H1 (cell line): ENCODE measurements at regions not wholly inside any gene's neighbourhood (a gene's known extent, or its start where the extent isn't known, plus 50 kb on each side); places are given as distances from the start of the nearest gene placed in this dataset.

Experiments used
- CTCF ChIA-PET: fragments of 300-600 bp; sonication (Branson Sonifier 250); formaldehyde crosslinking; loops from one replicate; lab custom pipeline; 2021; ENCODE audit not compliant: partially characterized antibody; lab: Charles Lee
- POLR2A ChIA-PET: fragments of 300-600 bp; sonication (Branson Sonifier 250); formaldehyde crosslinking; loops from one replicate; lab custom pipeline; 2021; ENCODE audit warnings: inconsistent platforms; ENCODE audit not compliant: partially characterized antibody; lab: Charles Lee
- DNase-seq, 2 experiments: peaks; one replicate each; pipeline versions ENCODE4 v3.0.0 to v3.0.0-alpha.2; 2010 to 2022; ENCODE audit warnings: low spot score in 2 of 2, low read depth in 1 of 2, mixed read lengths in 1 of 2
- FAIRE-seq: peaks from 2 replicates; lab custom pipeline; 2011; peaks lifted over from hg19 to GRCh38; lab: Jason Lieb, UNC
- H2AFZ ChIP-seq: 2 replicates; pipeline ENCODE4 v1.8.1; 2012; ENCODE audit warnings: low read length, inconsistent platforms
- H2AK5ac ChIP-seq: 2 replicates; pipeline ENCODE4 v1.6.1; 2013; ENCODE audit warnings: low read depth, low read length
- H2BK120ac ChIP-seq: replicated peaks from 2 replicates; pipeline ENCODE3; 2013; ENCODE audit warnings: low read depth, low read length, inconsistent platforms
- H2BK12ac ChIP-seq: 2 replicates; pipeline ENCODE4 v1.6.1; 2013; ENCODE audit warnings: low read depth, low read length
- H2BK15ac ChIP-seq: 2 replicates; pipeline ENCODE4 v1.6.1; 2013; ENCODE audit warnings: low read length
- H2BK20ac ChIP-seq: 2 replicates; pipeline ENCODE4 v1.6.1; 2013; ENCODE audit warnings: low read length
- H2BK5ac ChIP-seq: 2 replicates; pipeline ENCODE4 v1.6.1; 2013; ENCODE audit warnings: low read depth, low read length
- H3K14ac ChIP-seq: 2 replicates; pipeline ENCODE4 v1.6.1; 2013; ENCODE audit warnings: inconsistent platforms; ENCODE audit not compliant: insufficient read length
- H3K18ac ChIP-seq: 2 replicates; pipeline ENCODE4 v1.6.1; 2013; ENCODE audit warnings: low read length; ENCODE audit errors: extremely low read depth
- H3K23ac ChIP-seq: 2 replicates; pipeline ENCODE4 v1.6.1; 2013; ENCODE audit warnings: inconsistent platforms; ENCODE audit not compliant: insufficient read length
- H3K23me2 ChIP-seq: 2 replicates; pipeline ENCODE4 v1.6.1; 2013; ENCODE audit warnings: low read depth, low read length
- H3K27ac ChIP-seq: 2 replicates; pipeline ENCODE4 v1.6.1; 2011; ENCODE audit warnings: low read depth, low read length, inconsistent platforms
- H3K27me3 ChIP-seq, 4 experiments: replicated peaks in 1 of 4; 1 replicate in 1 of 4; 2 replicates in 3 of 4; pipeline versions ENCODE4 v1.6.1 to v1.8.1; 2011 to 2013; ENCODE audit warnings: low read length in 3 of 4, mild to moderate bottlenecking in 3 of 4, inconsistent platforms in 2 of 4, mixed read lengths in 2 of 4, moderate library complexity in 1 of 4; ENCODE audit not compliant: control insufficient read depth in 3 of 4, insufficient read depth in 3 of 4; ENCODE audit errors: extremely low read depth in 1 of 4
- H3K36me3 ChIP-seq, 4 experiments: 2 replicates each; pipeline versions ENCODE4 v1.6.1 to v1.8.1; 2011 to 2013; ENCODE audit warnings: mild to moderate bottlenecking in 4 of 4, low read length in 3 of 4, moderate library complexity in 2 of 4, control low read depth in 1 of 4, inconsistent platforms in 1 of 4; ENCODE audit not compliant: insufficient read depth in 4 of 4, control insufficient read depth in 2 of 4
- H3K4ac ChIP-seq: replicated peaks from 2 replicates; pipeline ENCODE3; 2013; ENCODE audit warnings: low read length, low read depth, mixed read lengths, inconsistent platforms; ENCODE audit not compliant: insufficient read length
- H3K4me1 ChIP-seq, 4 experiments: replicated peaks in 1 of 4; 1 replicate in 1 of 4; 2 replicates in 3 of 4; pipeline versions ENCODE4 v1.6.1 to v1.8.1; 2011 to 2013; ENCODE audit warnings: low read length in 3 of 4, inconsistent platforms in 2 of 4, mixed read lengths in 1 of 4; ENCODE audit not compliant: insufficient read depth in 4 of 4, control insufficient read depth in 3 of 4
- H3K4me2 ChIP-seq, 2 experiments: 2 replicates each; pipeline versions ENCODE4 v1.6.1 to v1.8.1; 2011 to 2013; ENCODE audit warnings: low read depth in 2 of 2, low read length in 2 of 2, control low read depth in 1 of 2, inconsistent platforms in 1 of 2, mild to moderate bottlenecking in 1 of 2; ENCODE audit not compliant: insufficient read depth in 1 of 2
- H3K4me3 ChIP-seq, 4 experiments: fragments of 200-600, 300-600 bp in 1 of 4; sonication (generic), shearing (Covaris generic), sonication (Bioruptor Twin) in 1 of 4; 2 replicates each; pipeline versions ENCODE4 v1.5.1 to v1.8.1; 2011 to 2016; ENCODE audit warnings: low read length in 4 of 4, low read depth in 3 of 4, control low read depth in 2 of 4, inconsistent platforms in 2 of 4, mild to moderate bottlenecking in 2 of 4, mixed read lengths in 1 of 4, moderate library complexity in 1 of 4; ENCODE audit not compliant: insufficient read depth in 2 of 4; ENCODE audit errors: extremely low read depth in 1 of 4
- H3K56ac ChIP-seq: replicated peaks from 2 replicates; pipeline ENCODE3; 2013; ENCODE audit warnings: low read depth, mild to moderate bottlenecking, mixed read lengths, low read length, inconsistent platforms; ENCODE audit not compliant: insufficient read length
- H3K79me1 ChIP-seq: 2 replicates; pipeline ENCODE4 v1.6.1; 2013; ENCODE audit warnings: low read depth, low read length, control low read depth
- H3K79me2 ChIP-seq, 2 experiments: 2 replicates each; pipeline versions ENCODE4 v1.6.1 to v1.8.1; 2012 to 2013; ENCODE audit warnings: low read length in 2 of 2, mild to moderate bottlenecking in 2 of 2, inconsistent platforms in 1 of 2; ENCODE audit not compliant: insufficient read depth in 2 of 2, control insufficient read depth in 1 of 2
- H3K9ac ChIP-seq, 4 experiments: replicated peaks in 1 of 4; 1 replicate in 1 of 4; 2 replicates in 3 of 4; pipeline versions ENCODE4 v1.6.1 to v1.8.1; 2011 to 2013; ENCODE audit warnings: low read depth in 3 of 4, low read length in 3 of 4, control low read depth in 2 of 4, mild to moderate bottlenecking in 2 of 4, moderate library complexity in 2 of 4, inconsistent platforms in 1 of 4; ENCODE audit errors: extremely low read depth in 1 of 4
- H3K9me3 ChIP-seq, 2 experiments: 2 replicates each; pipeline versions ENCODE4 v1.6.1 to v1.8.1; 2012 to 2013; ENCODE audit warnings: mild to moderate bottlenecking in 2 of 2, moderate library complexity in 2 of 2, control low read depth in 1 of 2, inconsistent platforms in 1 of 2, low read depth in 1 of 2, low read length in 1 of 2, mixed read lengths in 1 of 2; ENCODE audit not compliant: insufficient read depth in 2 of 2
- H4K20me1 ChIP-seq, 2 experiments: replicated peaks in 1 of 2; 2 replicates each; pipeline versions ENCODE3 to v1.8.1; 2011 to 2013; ENCODE audit warnings: inconsistent platforms in 2 of 2, low read length in 2 of 2, mild to moderate bottlenecking in 1 of 2; ENCODE audit not compliant: insufficient read depth in 2 of 2, control insufficient read depth in 1 of 2
- H4K5ac ChIP-seq: 2 replicates; pipeline ENCODE4 v1.6.1; 2013; ENCODE audit warnings: low read length, low read depth, mixed read lengths, inconsistent platforms; ENCODE audit not compliant: insufficient read length
- H4K8ac ChIP-seq: 2 replicates; pipeline ENCODE4 v1.8.0; 2013; ENCODE audit warnings: mild to moderate bottlenecking, moderate library complexity, low read length, inconsistent platforms; ENCODE audit not compliant: insufficient read depth; ENCODE audit errors: extremely low read depth
- H4K91ac ChIP-seq: replicated peaks from 2 replicates; pipeline ENCODE3; 2013; ENCODE audit warnings: low read length, mixed read lengths, inconsistent platforms; ENCODE audit not compliant: insufficient read length
- BRCA1 ChIP-seq: IDR thresholded peaks from 2 replicates; pipeline ENCODE4 v1.6.1; 2012; ENCODE audit warnings: low read depth, low read length, improper control_type of control experiment
- E2F6 ChIP-seq: IDR thresholded peaks from 2 replicates; pipeline ENCODE4 v1.6.1; 2012; ENCODE audit warnings: inconsistent platforms
- HDAC2 ChIP-seq, 2 experiments: fragments of 300-600 bp in 1 of 2; sonication (generic) in 1 of 2; IDR thresholded peaks; 2 replicates each; pipeline ENCODE4 v1.6.1; 2011 to 2012; ENCODE audit warnings: low read depth in 2 of 2, low read length in 2 of 2, mild to moderate bottlenecking in 2 of 2, moderate library complexity in 2 of 2, borderline replicate concordance in 1 of 2, inconsistent platforms in 1 of 2
- KDM4A ChIP-seq: IDR thresholded peaks from one replicate; pipeline ENCODE4 v1.7.1; 2012; ENCODE audit warnings: low read depth, mild to moderate bottlenecking, moderate library complexity, low read length, inconsistent platforms; ENCODE audit not compliant: severe bottlenecking
- KDM5A ChIP-seq: fragments of 200-600 bp; IDR thresholded peaks from 2 replicates; pipeline ENCODE4 v1.7.1; 2012; ENCODE audit warnings: mild to moderate bottlenecking, low read length, inconsistent platforms, mixed read lengths
- POLR2A ChIP-seq, 2 experiments: IDR thresholded peaks; 1 replicate in 1 of 2; 2 replicates in 1 of 2; pipeline ENCODE4 v1.6.1; 2011; ENCODE audit warnings: low read depth in 2 of 2, low read length in 2 of 2, mild to moderate bottlenecking in 2 of 2; ENCODE audit errors: control extremely low read depth in 1 of 2
- POLR2AphosphoS5 ChIP-seq: IDR thresholded peaks from 2 replicates; pipeline ENCODE4 v1.6.1; 2011; ENCODE audit warnings: low read depth, low read length
- POU5F1 ChIP-seq: IDR thresholded peaks from 2 replicates; pipeline ENCODE4 v1.6.1; 2011; ENCODE audit warnings: low read depth, mild to moderate bottlenecking, low read length, moderate library complexity
- RBBP5 ChIP-seq: IDR thresholded peaks from 2 replicates; pipeline ENCODE4 v1.7.1; 2012; ENCODE audit warnings: low read depth, mild to moderate bottlenecking, inconsistent platforms, low read length, moderate library complexity, borderline replicate concordance
- SIN3A ChIP-seq, 2 experiments: IDR thresholded peaks in 1 of 2; conservative IDR thresholded peaks in 1 of 2; 2 replicates each; pipeline ENCODE4 v1.6.1; 2011 to 2012; ENCODE audit warnings: low read length in 2 of 2, improper control_type of control experiment in 1 of 2, low read depth in 1 of 2, mild to moderate bottlenecking in 1 of 2
- SIX5 ChIP-seq: IDR thresholded peaks from 2 replicates; pipeline ENCODE4 v1.6.1; 2011; ENCODE audit warnings: mild to moderate bottlenecking, low read depth, low read length
- SRF ChIP-seq: IDR thresholded peaks from 2 replicates; pipeline ENCODE4 v1.6.1; 2011; ENCODE audit warnings: mild to moderate bottlenecking, low read depth, low read length, moderate library complexity
- TCF12 ChIP-seq: IDR thresholded peaks from 2 replicates; pipeline ENCODE4 v1.6.1; 2011; ENCODE audit warnings: low read depth, mild to moderate bottlenecking, low read length
- YY1 ChIP-seq: IDR thresholded peaks from 2 replicates; pipeline ENCODE4 v1.6.1; 2011; ENCODE audit warnings: low read depth, mild to moderate bottlenecking, low read length
- WGBS, 2 experiments: shearing (Covaris generic) in 1 of 2; methylation state at CpG; one replicate each; pipeline versions ENCODE4 v1.1.6 to v1.1.7; 2013 to 2015; ENCODE audit warnings: low lambda C conversion rate in 2 of 2, mixed read lengths in 2 of 2, inconsistent platforms in 1 of 2, low coverage in 1 of 2, missing lambda C conversion rate in 1 of 2; ENCODE audit not compliant: insufficient replicate concordance in 2 of 2, insufficient coverage in 1 of 2, insufficient read length in 1 of 2; ENCODE audit errors: extremely low coverage in 1 of 2, missing lambda C conversion rate in 1 of 2; 5-methylcytosine and 5-hydroxymethylcytosine counted together

- Histone ChIP-seq H3K14ac (no peak overlapping the region), H4K91ac (no peak overlapping the region), H3K27me3 (no peaks in the 10 kb centered on the region), H4K8ac (no peak overlapping the region), H3K79me2 (no peaks in the 10 kb centered on the region), H3K23me2 (no peaks in the 10 kb centered on the region), H4K20me1 (no peaks in the 10 kb centered on the region), H3K79me1 (no peaks in the 10 kb centered on the region), H3K18ac (no peak overlapping the region), H2AFZ (no peak overlapping the region), H2BK120ac (no peak overlapping the region), H2BK12ac (no peak overlapping the region), H3K36me3 (no peaks in the 10 kb centered on the region), H3K4me2 (no peak overlapping the region), H3K9me3 (no peaks in the 10 kb centered on the region), H3K9ac (no peak overlapping the region), H3K4me3 (no peak overlapping the region), H3K23ac (no peak overlapping the region), H3K56ac (no peak overlapping the region), H3K27ac (no peak overlapping the region), H4K5ac (no peak overlapping the region), H2BK20ac (no peak overlapping the region), H3K4ac (no peak overlapping the region), H3K4me1 (no peaks in the 10 kb centered on the region), H2BK15ac (no peak overlapping the region), H2BK5ac (no peak overlapping the region), H2AK5ac (no peak overlapping the region)
- DNase-seq (no peak), FAIRE-seq (no peak)
- ChIA-PET POLR2A (no interaction called here), CTCF (interaction anchor here (0.6 kb wide), 2 partner anchors 67 to 352 kb away, joined by 3 read pairs; no protein-coding TSS in a partner anchor)
- WGBS, 2 experiments: 91% methylated on average over 8 of the region's 8 CpGs; no CpG with 5 or more reads in 1 of the 2 experiments
- no peak for TF ChIP-seq HDAC2 (IDR thresholded peaks at IDR 0.05; ENCODE audit: borderline replicate concordance in 1 of 2, low read depth in 2 of 2, low read length in 2 of 2)
- TF ChIP-seq POLR2A (IDR thresholded peaks at IDR 0.05; ENCODE audit: control extremely low read depth in 1 of 2, low read depth in 2 of 2, low read length in 2 of 2): no peak
- no peak for TF ChIP-seq RBBP5
- no peak for TF ChIP-seq E2F6
- no peak for TF ChIP-seq POLR2AphosphoS5
- no peak for TF ChIP-seq TCF12
- TF ChIP-seq BRCA1: no peak
- no peak for TF ChIP-seq POU5F1
- no peak for TF ChIP-seq KDM4A
- no peak for TF ChIP-seq SIX5
- no peak for TF ChIP-seq SRF
- TF ChIP-seq SIN3A (conservative IDR thresholded peaks at IDR 0.05 in 1 of 2, IDR thresholded peaks at IDR 0.05 in 1 of 2; ENCODE audit: low read depth in 1 of 2, low read length in 2 of 2): no peak
- TF ChIP-seq KDM5A: no peak
- no peak for TF ChIP-seq YY1
Measured at GRCh38 chr10:1846032-1846431, 108.7 kb upstream of the ADARB2 start.
